Uterus (tissue), 3 donors: ENCODE measurements at regions not wholly inside any gene's neighbourhood (a gene's known extent, or its start where the extent isn't known, plus 50 kb on each side); places are given as distances from the start of the nearest gene placed in this dataset.

ENCODE experiments used
- DNase-seq, 2 donors: peaks; one replicate each; pipeline ENCODE4 v3.0.0-alpha.2; 2019 to 2020
- H3K27ac ChIP-seq, 2 donors: fragments of 200-600 bp; sonication (generic); 1 replicate in 1 of 2; 2 replicates in 1 of 2; pipeline ENCODE4 v1.5.1; 2016 to 2018
- H3K27me3 ChIP-seq, 2 donors: fragments of 200-600 bp; sonication (generic); one replicate each; pipeline ENCODE4 v1.5.1; 2018 to 2019; ENCODE audit warnings: control low read depth in 1 of 2
- H3K36me3 ChIP-seq, 2 donors: fragments of 200-600 bp; sonication (generic); one replicate each; pipeline ENCODE4 v1.5.1; 2019; ENCODE audit warnings: control low read depth in 1 of 2
- H3K4me1 ChIP-seq, 2 donors: fragments of 200-600 bp; sonication (generic); one replicate each; pipeline ENCODE4 v1.5.1; 2018 to 2019; ENCODE audit warnings: control low read depth in 1 of 2
- H3K4me3 ChIP-seq, 2 donors: fragments of 200-600 bp; sonication (generic); 1 replicate in 1 of 2; 2 replicates in 1 of 2; pipeline ENCODE4 v1.5.1; 2018 to 2019; ENCODE audit warnings: mild to moderate bottlenecking in 1 of 2
- H3K9me3 ChIP-seq, 2 donors: fragments of 200-600 bp; sonication (generic); one replicate each; pipeline ENCODE4 v1.5.1; 2019; ENCODE audit warnings: control low read depth in 1 of 2
- CTCF ChIP-seq, 4 experiments: fragments of 200-600 bp in 2 of 4; fragments of 450-650 bp in 2 of 4; sonication (generic) in 2 of 4; IDR thresholded peaks; one replicate each; pipeline ENCODE4 v1.5.1; 2016 to 2019; ENCODE audit warnings: antibody characterized with exemption in 4 of 4, mild to moderate bottlenecking in 2 of 4, moderate library complexity in 1 of 4
- POLR2A ChIP-seq, 2 donors: fragments of 450-650 bp; IDR thresholded peaks; one replicate each; pipeline ENCODE4 v1.6.1; 2016; ENCODE audit warnings: antibody characterized with exemption in 2 of 2, mild to moderate bottlenecking in 1 of 2, moderate library complexity in 1 of 2
- intact Hi-C: fragments of 100-400 bp; cut with DNase I; formaldehyde crosslinking; loops from one replicate; pipeline ENCODE4 v1.15.1; 2023; ENCODE audit warnings: low total_unique reads
- donor health status: DM: yes; HTN: yes; CAD: no.

DNA sequence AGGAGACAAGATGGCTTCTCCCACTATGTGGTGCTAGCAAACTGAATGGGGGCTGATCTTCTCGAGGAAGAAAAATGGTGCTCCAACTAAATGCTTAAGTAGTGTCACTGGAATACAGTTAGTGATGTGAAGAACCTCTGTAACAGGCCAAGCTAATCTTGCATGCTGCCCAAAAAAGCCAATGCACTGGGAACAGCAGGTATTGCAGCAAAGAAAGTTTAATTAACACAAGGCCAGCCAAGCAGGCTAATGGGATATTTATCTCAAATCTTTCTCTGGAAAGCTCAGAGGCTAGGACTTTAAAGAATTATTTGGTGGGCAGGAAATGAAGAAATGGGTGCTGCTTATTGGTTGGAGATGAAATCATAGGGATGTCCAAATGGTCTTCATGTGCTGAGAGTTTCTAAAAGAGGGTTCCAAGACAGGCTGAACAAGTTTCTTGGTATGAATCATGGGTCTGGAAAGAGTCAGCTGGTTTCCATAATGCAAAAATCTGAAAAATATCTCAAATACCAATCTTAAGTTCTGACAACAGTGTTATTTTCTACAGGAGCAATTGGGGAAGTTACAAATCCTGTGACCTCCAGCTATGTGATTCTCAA lies 1550.5 kb downstream of the SLITRK5 start:
- Histone ChIP-seq H3K9me3 (no peaks in the 10 kb centered on the region), H3K27ac (no peak overlapping the region), H3K4me1 (no peaks in the 10 kb centered on the region), H3K36me3 (no peaks in the 10 kb centered on the region), H3K27me3 (no peaks in the 10 kb centered on the region), H3K4me3 (no peak overlapping the region)
- no peak for DNase-seq
- no peak for TF ChIP-seq CTCF (IDR thresholded peaks at IDR 0.05)
- no peak for TF ChIP-seq POLR2A (IDR thresholded peaks at IDR 0.05)
- intact Hi-C loops = no loop called here

DNA sequence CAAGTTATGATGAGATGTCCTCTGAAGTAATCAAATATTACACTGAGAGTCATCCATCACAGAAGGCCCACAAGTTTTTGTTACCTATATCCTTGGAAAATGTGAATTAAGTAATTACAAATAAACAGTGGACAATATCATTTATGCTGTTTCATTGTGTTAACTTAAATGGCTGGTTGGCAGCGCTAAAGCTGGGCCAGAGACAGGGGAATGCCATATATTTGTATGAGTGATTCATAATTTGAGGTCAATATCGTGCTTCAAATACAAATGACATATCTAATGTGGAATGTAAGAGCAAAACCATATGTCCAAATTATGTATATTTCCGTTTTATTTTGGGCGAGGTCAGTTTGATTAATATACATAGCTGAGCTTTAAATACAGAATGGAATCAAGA lies 1556.2 kb downstream of the SLITRK5 start:
- Histone ChIP-seq H3K36me3 (no peaks in the 10 kb centered on the region), H3K4me3 (no peak overlapping the region), H3K9me3 (no peaks in the 10 kb centered on the region), H3K27me3 (no peaks in the 10 kb centered on the region), H3K4me1 (no peaks in the 10 kb centered on the region), H3K27ac (no peak overlapping the region)
- intact Hi-C loops = no loop called here
- DNase-seq = no peak
- TF ChIP-seq CTCF (IDR thresholded peaks at IDR 0.05) (no peak), POLR2A (IDR thresholded peaks at IDR 0.05) (no peak)

- Histone ChIP-seq H3K9me3 (no peaks in the 10 kb centered on the region), H3K4me3 (no peak overlapping the region), H3K4me1 (no peaks in the 10 kb centered on the region), H3K27ac (no peak overlapping the region), H3K36me3 (no peaks in the 10 kb centered on the region), H3K27me3 (no peaks in the 10 kb centered on the region)
- TF ChIP-seq POLR2A (IDR thresholded peaks at IDR 0.05) = no peak
- TF ChIP-seq CTCF (IDR thresholded peaks at IDR 0.05) = no peak
- intact Hi-C loops = no loop called here
- no peak for DNase-seq
These were observed 1567.3 kb downstream of the SLITRK5 start for GRCh38 chr13:89238496-89238895.

GRCh38 chr13:89239361-89240127 lies 1568.4 kb downstream of the SLITRK5 start:
- H3K4me3 ChIP-seq = no peak overlapping the region
- H3K27me3 ChIP-seq = no peaks in the 10 kb centered on the region
- TF ChIP-seq CTCF (IDR thresholded peaks at IDR 0.05) = no peak
- TF ChIP-seq POLR2A (IDR thresholded peaks at IDR 0.05) = no peak
- no peaks in the 10 kb centered on the region for H3K9me3 ChIP-seq
- no peak for DNase-seq
- no peak overlapping the region for H3K27ac ChIP-seq
- no peaks in the 10 kb centered on the region for H3K4me1 ChIP-seq
- intact Hi-C loops = no loop called here
- H3K36me3 ChIP-seq = no peaks in the 10 kb centered on the region

DNA sequence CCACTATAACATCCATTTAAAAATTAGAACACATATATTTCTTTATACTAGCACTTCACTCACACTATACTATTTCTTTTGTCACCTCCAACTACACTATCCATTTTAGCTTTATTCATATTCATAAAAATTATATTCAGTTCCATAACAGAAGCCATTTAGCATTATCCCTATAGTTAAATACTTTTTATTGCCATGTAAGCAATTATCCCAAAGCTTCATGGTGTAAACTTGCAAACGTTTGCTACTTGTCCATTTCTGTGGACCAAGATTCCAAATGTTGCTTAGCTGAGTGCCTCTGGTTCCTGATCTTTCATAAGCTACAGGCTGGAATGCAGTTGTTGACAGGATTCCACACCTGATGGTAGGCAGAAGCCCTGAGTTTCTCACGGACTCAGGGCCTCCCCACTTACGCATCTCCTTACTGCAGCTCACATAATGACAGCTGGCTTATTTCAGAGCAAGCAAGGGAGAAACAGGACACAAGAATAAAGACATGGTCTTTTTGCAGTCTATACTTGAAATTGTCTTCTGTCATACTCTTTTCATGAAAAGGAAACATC lies 1584.8 kb downstream of the SLITRK5 start:
- H3K27ac ChIP-seq = no peak overlapping the region
- DNase-seq = no peak
- H3K36me3 ChIP-seq = no peaks in the 10 kb centered on the region
- no peaks in the 10 kb centered on the region for H3K27me3 ChIP-seq
- no peaks in the 10 kb centered on the region for H3K9me3 ChIP-seq
- no peaks in the 10 kb centered on the region for H3K4me1 ChIP-seq
- intact Hi-C loops = no loop called here
- TF ChIP-seq POLR2A (IDR thresholded peaks at IDR 0.05) = no peak
- no peak for TF ChIP-seq CTCF (IDR thresholded peaks at IDR 0.05)
- no peak overlapping the region for H3K4me3 ChIP-seq
